H1 (cell line): ENCODE measurements at regions not wholly inside any gene's neighbourhood (a gene's known extent, or its start where the extent isn't known, plus 50 kb on each side); places are given as distances from the start of the nearest gene placed in this dataset.

Experiments used
- CHD1 ChIP-seq: IDR thresholded peaks from 2 replicates; pipeline ENCODE4 v1.6.1; 2012; ENCODE audit warnings: low read depth, low read length, improper control_type of control experiment

GRCh38 chr2:118469103-118469502, 378.3 kb downstream of the EN1 start (continued):
- TF ChIP-seq CHD1 = no peak
- TF ChIP-seq, all 59 proteins: peak for 0
